Neuronal stem cell (in vitro differentiated cells): ENCODE measurements at regions not wholly inside any gene's neighbourhood (a gene's known extent, or its start where the extent isn't known, plus 50 kb on each side); places are given as distances from the start of the nearest gene placed in this dataset.

ENCODE experiments used
- DNase-seq: peaks from one replicate; pipeline ENCODE4 v3.0.0-alpha.2; 2013; ENCODE audit warnings: low spot score
- H2AFZ ChIP-seq: one replicate; pipeline ENCODE4 v1.6.1; 2013; ENCODE audit warnings: mild to moderate bottlenecking, low read length, inconsistent platforms
- H2AK5ac ChIP-seq: 2 replicates; pipeline ENCODE4 v1.6.1; 2013; ENCODE audit warnings: low read depth, mild to moderate bottlenecking, inconsistent platforms, low read length, moderate library complexity, mixed read lengths
- H2BK120ac ChIP-seq: 2 replicates; pipeline ENCODE4 v1.6.1; 2013; ENCODE audit warnings: low read depth, mild to moderate bottlenecking, inconsistent platforms, low read length, moderate library complexity, mixed read lengths
- H2BK12ac ChIP-seq: one replicate; pipeline ENCODE4 v1.6.1; 2013; ENCODE audit warnings: low read length, inconsistent platforms
- H2BK15ac ChIP-seq: 2 replicates; pipeline ENCODE4 v1.6.1; 2013; ENCODE audit warnings: mild to moderate bottlenecking, low read length, inconsistent platforms, mixed read lengths
- H2BK5ac ChIP-seq: one replicate; pipeline ENCODE4 v1.6.1; 2013; ENCODE audit warnings: inconsistent platforms, mild to moderate bottlenecking, low read length, moderate library complexity
- H3K14ac ChIP-seq: one replicate; pipeline ENCODE4 v1.6.1; 2013; ENCODE audit warnings: low read length, inconsistent platforms
- H3K18ac ChIP-seq: 2 replicates; pipeline ENCODE4 v1.6.1; 2013; ENCODE audit warnings: low read length, inconsistent platforms
- H3K23ac ChIP-seq: 2 replicates; pipeline ENCODE4 v1.6.1; 2013; ENCODE audit warnings: low read depth, mild to moderate bottlenecking, mixed read lengths, low read length, inconsistent platforms; ENCODE audit not compliant: poor library complexity
- H3K27ac ChIP-seq: replicated peaks from 3 replicates; pipeline ENCODE4 v1.5.1; 2013; ENCODE audit warnings: low read length, inconsistent platforms
- H3K27me3 ChIP-seq, 3 experiments: 2 replicates each; pipeline ENCODE4 v1.6.1; 2013; ENCODE audit warnings: low read length in 3 of 3, mild to moderate bottlenecking in 2 of 3, inconsistent platforms in 1 of 3, low read depth in 1 of 3, mixed read lengths in 1 of 3, moderate library complexity in 1 of 3; ENCODE audit not compliant: control insufficient read depth in 3 of 3, insufficient read depth in 3 of 3
- H3K36me3 ChIP-seq, 2 donors: replicated peaks in 1 of 2; 2 replicates each; pipeline ENCODE4 v1.6.1; 2013; ENCODE audit warnings: low read length in 2 of 2; ENCODE audit not compliant: control insufficient read depth in 2 of 2, insufficient read depth in 2 of 2
- H3K4ac ChIP-seq: 2 replicates; pipeline ENCODE4 v1.6.1; 2013; ENCODE audit warnings: inconsistent platforms, mild to moderate bottlenecking, low read length, moderate library complexity
- H3K4me1 ChIP-seq, 2 donors: 1 replicate in 1 of 2; 2 replicates in 1 of 2; pipeline ENCODE4 v1.6.1; 2013; ENCODE audit warnings: low read length in 2 of 2, low read depth in 1 of 2; ENCODE audit not compliant: control insufficient read depth in 2 of 2, insufficient read depth in 1 of 2
- H3K4me2 ChIP-seq: one replicate; pipeline ENCODE4 v1.6.1; 2013; ENCODE audit warnings: mild to moderate bottlenecking, low read length, inconsistent platforms; ENCODE audit not compliant: insufficient read depth, poor library complexity, severe bottlenecking
- H3K4me3 ChIP-seq, 2 donors: 2 replicates each; pipeline ENCODE4 v1.5.1; 2013; ENCODE audit warnings: low read length in 2 of 2, mild to moderate bottlenecking in 2 of 2, inconsistent platforms in 1 of 2, moderate library complexity in 1 of 2
- H3K79me1 ChIP-seq: one replicate; pipeline ENCODE4 v1.6.1; 2013; ENCODE audit warnings: low read depth, mild to moderate bottlenecking, inconsistent platforms, low read length, moderate library complexity
- H3K9ac ChIP-seq: one replicate; pipeline ENCODE4 v1.6.1; 2013; ENCODE audit warnings: mild to moderate bottlenecking, low read depth, low read length, inconsistent platforms; ENCODE audit not compliant: poor library complexity
- H3K9me3 ChIP-seq, 2 donors: replicated peaks in 1 of 2; 2 replicates each; pipeline versions ENCODE3 to v1.6.1; 2013; ENCODE audit warnings: low read length in 2 of 2, mild to moderate bottlenecking in 2 of 2, inconsistent platforms in 1 of 2, low read depth in 1 of 2, mixed read lengths in 1 of 2, moderate library complexity in 1 of 2; ENCODE audit not compliant: control insufficient read depth in 2 of 2, insufficient read depth in 1 of 2
- H4K8ac ChIP-seq: one replicate; pipeline ENCODE4 v1.6.1; 2013; ENCODE audit warnings: low read depth, mild to moderate bottlenecking, inconsistent platforms, low read length, moderate library complexity
- H4K91ac ChIP-seq: one replicate; pipeline ENCODE4 v1.6.1; 2013; ENCODE audit warnings: low read length, low read depth, mild to moderate bottlenecking, inconsistent platforms; ENCODE audit not compliant: poor library complexity
- WGBS, 2 donors: extraction: QIAGEN DNeasy Blood & Tissue Kit; methylation state at CpG; one replicate each; pipeline ENCODE4 v1.1.7; 2013; ENCODE audit warnings: missing lambda C conversion rate in 2 of 2, mixed read lengths in 1 of 2; ENCODE audit not compliant: insufficient read length in 2 of 2, insufficient replicate concordance in 1 of 2; ENCODE audit errors: extremely low coverage in 2 of 2; 5-methylcytosine and 5-hydroxymethylcytosine counted together

DNA sequence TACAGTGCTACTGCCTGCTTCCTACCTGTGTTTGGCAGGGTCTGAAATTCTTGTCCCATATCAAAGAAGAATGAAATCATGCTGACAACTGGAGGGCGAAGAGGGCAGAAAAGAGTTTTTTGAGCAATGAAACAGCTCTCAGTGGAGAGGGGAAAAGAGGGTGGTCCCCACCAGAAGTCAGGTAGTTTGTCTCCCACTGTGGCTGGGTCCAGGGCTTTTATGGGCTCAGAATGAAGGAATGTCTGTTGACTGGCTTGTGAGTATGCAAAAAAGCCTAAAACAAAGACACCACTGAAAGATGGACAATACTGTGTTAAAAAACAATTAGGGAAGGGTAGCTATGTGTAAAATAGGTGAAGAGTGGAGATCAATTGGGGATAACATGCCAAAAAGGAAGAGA lies 115.0 kb downstream of the ADAM29 start:
- DNase-seq: no peak
- H3K79me1 ChIP-seq: no peaks in the 10 kb centered on the region
- no peak overlapping the region for H3K23ac ChIP-seq
- no peak overlapping the region for H3K18ac ChIP-seq
- H2BK12ac ChIP-seq: no peak overlapping the region
- no peak overlapping the region for H4K8ac ChIP-seq
- no peak overlapping the region for H3K27ac ChIP-seq
- peak overlapping the region in 1 of 2 donors; percentile 4 for H3K4me3 ChIP-seq
- no peak overlapping the region for H2BK5ac ChIP-seq
- no peaks in the 10 kb centered on the region for H3K36me3 ChIP-seq
- H2BK15ac ChIP-seq: no peak overlapping the region
- no peak overlapping the region for H2AK5ac ChIP-seq
- no CpG with 5 or more reads among the region's 1 CpG for WGBS, 2 donors
- peaks cover 0 to 3% of the 10 kb centered on the region in 2 donors for H3K9me3 ChIP-seq
- H3K27me3 ChIP-seq: no peaks in the 10 kb centered on the region
- H3K9ac ChIP-seq: no peak overlapping the region
- no peak overlapping the region for H3K4me2 ChIP-seq
- no peak overlapping the region for H2BK120ac ChIP-seq
- H3K4ac ChIP-seq: peak overlapping the region; percentile 32
- peaks cover 0 to 1% of the 10 kb centered on the region in 2 donors for H3K4me1 ChIP-seq
- no peak overlapping the region for H3K14ac ChIP-seq
- no peak overlapping the region for H2AFZ ChIP-seq
- no peak overlapping the region for H4K91ac ChIP-seq

DNA sequence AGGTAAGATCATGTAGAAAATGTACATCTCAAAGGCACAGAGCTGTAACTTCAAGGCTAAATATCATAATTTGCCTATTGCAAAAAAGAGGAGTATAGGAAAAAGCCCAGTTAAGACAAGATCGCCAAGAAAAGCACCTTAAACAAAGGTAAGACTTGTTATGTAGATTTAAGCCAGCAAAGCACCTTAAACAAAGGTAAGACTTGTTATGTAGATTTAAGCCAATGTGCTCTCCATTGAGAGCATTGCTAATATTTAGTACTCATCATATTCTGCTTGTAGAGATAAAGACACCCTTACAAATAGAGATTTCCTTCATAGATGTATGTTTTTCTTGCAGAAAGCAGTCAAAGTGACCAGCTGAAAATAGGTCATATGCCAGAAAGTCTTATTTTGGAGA lies 115.8 kb downstream of the ADAM29 start:
- no peak overlapping the region for H3K4me3 ChIP-seq
- no CpG with 5 or more reads among the region's 1 CpG for WGBS, 2 donors
- H3K9me3 ChIP-seq: peaks cover 0 to 3% of the 10 kb centered on the region in 2 donors
- H4K91ac ChIP-seq: no peak overlapping the region
- no peak overlapping the region for H2AFZ ChIP-seq
- H3K14ac ChIP-seq: no peak overlapping the region
- H3K23ac ChIP-seq: no peak overlapping the region
- H2BK12ac ChIP-seq: no peak overlapping the region
- H3K4ac ChIP-seq: no peak overlapping the region
- no peaks in the 10 kb centered on the region for H3K36me3 ChIP-seq
- H3K4me2 ChIP-seq: no peak overlapping the region
- DNase-seq: no peak
- H2AK5ac ChIP-seq: no peak overlapping the region
- no peaks in the 10 kb centered on the region for H3K79me1 ChIP-seq
- no peak overlapping the region for H4K8ac ChIP-seq
- H2BK5ac ChIP-seq: no peak overlapping the region
- no peak overlapping the region for H3K18ac ChIP-seq
- H3K9ac ChIP-seq: no peak overlapping the region
- H3K27me3 ChIP-seq: no peaks in the 10 kb centered on the region
- no peak overlapping the region for H3K27ac ChIP-seq
- H2BK15ac ChIP-seq: no peak overlapping the region
- H3K4me1 ChIP-seq: peaks cover 0 to 1% of the 10 kb centered on the region in 2 donors
- no peak overlapping the region for H2BK120ac ChIP-seq

DNA sequence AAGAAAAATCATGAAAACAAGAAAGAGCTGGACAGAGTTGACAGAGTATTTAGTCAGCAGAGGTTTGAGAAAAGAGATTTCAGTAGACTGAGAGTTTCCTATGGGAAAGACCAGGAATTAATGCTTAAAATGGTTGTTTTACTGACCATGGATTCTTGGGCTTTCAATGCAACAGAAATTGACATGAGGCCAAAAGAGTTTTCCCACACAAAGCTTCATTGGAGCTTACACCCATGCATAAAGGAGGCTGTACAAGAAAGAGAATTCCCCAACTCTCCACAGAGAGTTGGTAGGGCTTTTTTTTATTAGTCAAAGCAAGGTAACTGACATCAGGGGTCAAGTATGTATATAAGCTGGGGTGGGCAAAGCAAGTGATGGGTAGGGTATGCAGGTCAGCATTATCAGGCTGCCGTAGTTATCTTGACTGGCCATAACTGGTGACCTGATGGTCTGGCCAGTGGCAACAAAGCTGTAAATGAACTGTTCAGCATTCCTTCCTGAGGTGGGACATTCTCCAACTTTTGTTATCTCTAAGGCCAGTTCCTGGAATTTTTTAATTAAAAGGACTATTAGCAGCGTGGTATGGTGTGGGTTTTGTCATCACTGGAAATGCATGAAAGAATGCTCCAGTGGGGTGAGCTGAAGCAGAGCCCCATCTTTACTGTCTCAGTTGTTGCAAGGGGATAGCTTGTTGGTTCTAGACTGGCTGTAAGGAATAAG lies 117.0 kb downstream of the ADAM29 start:
- WGBS, 2 donors: no CpG with 5 or more reads among the region's 2 CpGs
- Histone ChIP-seq H3K9ac (no peak overlapping the region), H3K4me2 (no peak overlapping the region), H2AK5ac (no peak overlapping the region), H3K23ac (no peak overlapping the region), H3K27ac (no peak overlapping the region), H3K4me1 (peaks cover 0 to 1% of the 10 kb centered on the region in 2 donors), H3K4me3 (no peak overlapping the region), H4K8ac (no peak overlapping the region), H2BK15ac (no peak overlapping the region), H3K18ac (no peak overlapping the region), H4K91ac (no peak overlapping the region), H3K36me3 (no peaks in the 10 kb centered on the region), H2BK5ac (no peak overlapping the region), H3K79me1 (no peaks in the 10 kb centered on the region), H2BK12ac (no peak overlapping the region), H2AFZ (no peak overlapping the region), H3K4ac (no peak overlapping the region), H3K9me3 (peaks cover 0 to 3% of the 10 kb centered on the region in 2 donors), H2BK120ac (no peak overlapping the region), H3K14ac (no peak overlapping the region), H3K27me3 (no peaks in the 10 kb centered on the region)
- DNase-seq: no peak

DNA sequence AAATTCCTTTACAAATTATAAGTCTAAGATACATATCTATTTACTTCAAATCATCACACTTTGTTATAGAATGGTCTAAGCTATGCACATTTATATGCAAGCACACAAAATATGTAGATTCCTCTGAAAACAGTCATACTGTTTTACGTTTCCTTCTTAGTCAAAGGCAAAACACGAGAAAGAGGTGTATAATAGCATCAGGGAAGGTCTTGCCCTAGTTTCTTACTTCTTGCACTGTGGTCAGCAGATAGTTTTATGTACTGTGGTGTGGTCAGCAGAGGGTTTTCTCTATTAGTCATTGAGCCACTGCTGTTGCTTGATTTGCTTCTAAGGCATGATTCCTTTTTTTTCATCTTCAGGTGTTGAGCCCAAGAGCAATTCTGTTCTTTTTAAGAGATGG lies 117.7 kb downstream of the ADAM29 start:
- Histone ChIP-seq H3K9ac (no peak overlapping the region), H2AFZ (no peak overlapping the region), H3K14ac (no peak overlapping the region), H4K8ac (no peak overlapping the region), H3K4me2 (no peak overlapping the region), H3K18ac (no peak overlapping the region), H2AK5ac (no peak overlapping the region), H3K4ac (no peak overlapping the region), H4K91ac (no peak overlapping the region), H3K27me3 (no peaks in the 10 kb centered on the region), H3K23ac (no peak overlapping the region), H3K4me1 (peaks cover 0 to 1% of the 10 kb centered on the region in 2 donors), H2BK120ac (no peak overlapping the region), H2BK5ac (no peak overlapping the region), H2BK12ac (no peak overlapping the region), H3K36me3 (no peaks in the 10 kb centered on the region), H3K27ac (no peak overlapping the region), H3K79me1 (no peaks in the 10 kb centered on the region), H3K9me3 (peaks cover 0 to 3% of the 10 kb centered on the region in 2 donors), H3K4me3 (no peak overlapping the region), H2BK15ac (no peak overlapping the region)
- no peak for DNase-seq
- no CpG with 5 or more reads among the region's 2 CpGs for WGBS, 2 donors
